Erythroblast (primary cell): ENCODE measurements at regions not wholly inside any gene's neighbourhood (a gene's known extent, or its start where the extent isn't known, plus 50 kb on each side); places are given as distances from the start of the nearest gene placed in this dataset.

Source experiments
- GATA1 ChIP-seq: IDR thresholded peaks from 2 replicates; pipeline ENCODE4 v1.6.1; 2011; ENCODE audit warnings: low read depth, mild to moderate bottlenecking, control low read depth, low read length, moderate library complexity
- POLR2A ChIP-seq: IDR thresholded peaks from 2 replicates; pipeline ENCODE4 v1.6.1; 2011; ENCODE audit warnings: mild to moderate bottlenecking, low read length

DNA sequence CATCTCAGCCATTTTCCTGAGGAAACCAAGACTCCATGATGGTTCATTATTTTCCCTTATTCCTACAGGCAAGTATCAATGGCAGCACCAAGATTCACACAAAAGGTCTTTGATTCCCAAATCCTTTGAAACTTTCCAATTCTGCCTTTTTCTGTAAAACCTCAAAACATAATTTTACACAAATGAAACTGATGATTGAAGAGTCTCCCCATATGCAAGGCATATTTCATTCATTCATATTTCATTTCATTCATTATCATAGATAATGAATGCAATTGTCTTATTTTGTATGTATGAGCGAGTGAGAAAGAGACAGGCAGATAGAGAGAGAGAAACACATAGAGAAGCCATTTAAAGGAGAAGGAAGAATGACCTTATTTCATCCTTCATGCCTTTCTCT, 172.8 kb downstream of the BTG1 start:
- TF ChIP-seq POLR2A = no peak
- TF ChIP-seq GATA1 = no peak
